HepG2 (cell line): ENCODE measurements at regions not wholly inside any gene's neighbourhood (a gene's known extent, or its start where the extent isn't known, plus 50 kb on each side); places are given as distances from the start of the nearest gene placed in this dataset.

ENCODE experiments used
- E2F1 ChIP-seq: sonication (generic); formaldehyde crosslinking; IDR thresholded peaks from 2 replicates; pipeline ENCODE4 v1.5.0; 2020; ENCODE audit warnings: missing genetic modification reagents
- GTF2F1 ChIP-seq: fragments of 150-350 bp; IDR thresholded peaks from 2 replicates; pipeline ENCODE4 v1.6.1; 2014; ENCODE audit warnings: low read length
- KIAA2018 ChIP-seq: sonication (generic); formaldehyde crosslinking; IDR thresholded peaks from 2 replicates; pipeline ENCODE4 v1.5.0; 2020; ENCODE audit warnings: mild to moderate bottlenecking, missing genetic modification reagents, borderline replicate concordance
- ZNF430 ChIP-seq: sonication (generic); formaldehyde crosslinking; IDR thresholded peaks from 2 replicates; pipeline ENCODE4 v1.9.0; 2021; ENCODE audit warnings: mild to moderate bottlenecking, missing genetic modification reagents
- ZNF670 ChIP-seq: sonication (generic); formaldehyde crosslinking; IDR thresholded peaks from 2 replicates; pipeline ENCODE4 v1.8.0; 2022; ENCODE audit warnings: mild to moderate bottlenecking, missing genetic modification reagents, borderline replicate concordance

- TF ChIP-seq KIAA2018 (CRISPR knock-in tag) (no peak), E2F1 (no peak), ZNF430 (CRISPR knock-in tag) (no peak), ZNF670 (no peak), GTF2F1 (no peak)
- TF ChIP-seq, all 625 proteins: peak for 0
These were observed 232.3 kb upstream of the FGGY start (continued) for GRCh38 chr1:59064592-59064991.
